ENCODE measurements at regions not wholly inside any gene's neighbourhood (a gene's known extent, or its start where the extent isn't known, plus 50 kb on each side); places are given as distances from the start of the nearest gene placed in this dataset.

GRCh38 chr2:138390316-138390945 lies 111.1 kb upstream of the SPOPL start:
- ChIA-PET POLR2A (no interaction called here), CTCF (no interaction called here)
- FAIRE-seq (no peak), DNase-seq (ENCODE audit: low read depth in 1 of 2, low spot score in 1 of 2) (no peak), ATAC-seq (no peak)
- no peak overlapping the region for H3K4me3 ChIP-seq
- H3K4me2 ChIP-seq, result no peak overlapping the region
- H3K9me3 ChIP-seq, result no peaks in the 10 kb centered on the region
- H3K4me1 ChIP-seq, result peaks cover 1% of the 10 kb centered on the region; the same call in 1 of the 3 replicates
- no peak overlapping the region for H3K27ac ChIP-seq
- WGBS (ENCODE audit: missing lambda C conversion rate), result 95% methylated on average over 7 of the region's 7 CpGs
- TF ChIP-seq JUNB (IDR thresholded peaks at IDR 0.05), result no peak
- no peak for TF ChIP-seq PHF8 (IDR thresholded peaks at IDR 0.05; ENCODE audit: borderline replicate concordance, low read depth)
- TF ChIP-seq EP300 (IDR thresholded peaks at IDR 0.05), result no peak
- no peak for TF ChIP-seq FOSB (CRISPR knock-in tag; IDR thresholded peaks at IDR 0.05)
- no peak for TF ChIP-seq RAD21 (conservative IDR thresholded peaks at IDR 0.05 in 1 of 2, IDR thresholded peaks at IDR 0.05 in 1 of 2)
- no peak for TF ChIP-seq FOSL2 (IDR thresholded peaks at IDR 0.05)
- no peak for TF ChIP-seq FOSL2 (CRISPR knock-in tag; IDR thresholded peaks at IDR 0.05)
- TF ChIP-seq HES2 (IDR thresholded peaks at IDR 0.05), result no peak
- TF ChIP-seq TFCP2L1 (CRISPR knock-in tag; IDR thresholded peaks at IDR 0.05), result no peak
- TF ChIP-seq CHD4 (IDR thresholded peaks at IDR 0.05; ENCODE audit: borderline replicate concordance), result no peak
- TF ChIP-seq NR3C1 (IDR thresholded peaks at IDR 0.05), result no peak
- TF ChIP-seq EHMT2 (IDR thresholded peaks at IDR 0.05; ENCODE audit: low read depth), result no peak
- TF ChIP-seq, protein P1, sequence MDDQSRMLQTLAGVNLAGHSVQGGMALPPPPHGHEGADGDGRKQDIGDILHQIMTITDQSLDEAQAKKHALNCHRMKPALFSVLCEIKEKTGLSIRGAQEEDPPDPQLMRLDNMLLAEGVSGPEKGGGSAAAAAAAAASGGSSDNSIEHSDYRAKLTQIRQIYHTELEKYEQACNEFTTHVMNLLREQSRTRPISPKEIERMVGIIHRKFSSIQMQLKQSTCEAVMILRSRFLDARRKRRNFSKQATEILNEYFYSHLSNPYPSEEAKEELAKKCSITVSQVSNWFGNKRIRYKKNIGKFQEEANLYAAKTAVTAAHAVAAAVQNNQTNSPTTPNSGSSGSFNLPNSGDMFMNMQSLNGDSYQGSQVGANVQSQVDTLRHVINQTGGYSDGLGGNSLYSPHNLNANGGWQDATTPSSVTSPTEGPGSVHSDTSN (IDR thresholded peaks at IDR 0.05), result no peak
- no peak for TF ChIP-seq ZFP36 (IDR thresholded peaks at IDR 0.05; ENCODE audit: borderline replicate concordance, partially characterized antibody)
- no peak for TF ChIP-seq RNF2 (IDR thresholded peaks at IDR 0.05; ENCODE audit: borderline replicate concordance, low read depth)
- no peak for TF ChIP-seq HOXB5 (CRISPR knock-in tag; IDR thresholded peaks at IDR 0.05)
- TF ChIP-seq POLR2AphosphoS2 (conservative IDR thresholded peaks at IDR 0.05; ENCODE audit: low read length), result no peak
- no peak for TF ChIP-seq RFX5 (IDR thresholded peaks at IDR 0.05)
- no peak for TF ChIP-seq MYC (IDR thresholded peaks at IDR 0.05; ENCODE audit: borderline replicate concordance, low read length)

- H3K4me1 ChIP-seq, result peaks cover 14% of the 10 kb centered on the region
- H3K4me2 ChIP-seq, result no peak overlapping the region
- DNase-seq (ENCODE audit: low read depth in 1 of 2, low spot score in 1 of 2) (no peak), ATAC-seq (no peak), FAIRE-seq (no peak)
- no peaks in the 10 kb centered on the region for H3K9me3 ChIP-seq
- ChIA-PET CTCF (no interaction called here), POLR2A (no interaction called here)
- no peak for TF ChIP-seq ZFP36 (IDR thresholded peaks at IDR 0.05; ENCODE audit: borderline replicate concordance, partially characterized antibody)
- no peak overlapping the region for H3K27ac ChIP-seq
- H3K4me3 ChIP-seq, result no peak overlapping the region
- 74% methylated on average over 5 of the region's 5 CpGs for WGBS (ENCODE audit: missing lambda C conversion rate)
Observed at GRCh38 chr2:138391946-138392345, 109.6 kb upstream of the SPOPL start.

DNA sequence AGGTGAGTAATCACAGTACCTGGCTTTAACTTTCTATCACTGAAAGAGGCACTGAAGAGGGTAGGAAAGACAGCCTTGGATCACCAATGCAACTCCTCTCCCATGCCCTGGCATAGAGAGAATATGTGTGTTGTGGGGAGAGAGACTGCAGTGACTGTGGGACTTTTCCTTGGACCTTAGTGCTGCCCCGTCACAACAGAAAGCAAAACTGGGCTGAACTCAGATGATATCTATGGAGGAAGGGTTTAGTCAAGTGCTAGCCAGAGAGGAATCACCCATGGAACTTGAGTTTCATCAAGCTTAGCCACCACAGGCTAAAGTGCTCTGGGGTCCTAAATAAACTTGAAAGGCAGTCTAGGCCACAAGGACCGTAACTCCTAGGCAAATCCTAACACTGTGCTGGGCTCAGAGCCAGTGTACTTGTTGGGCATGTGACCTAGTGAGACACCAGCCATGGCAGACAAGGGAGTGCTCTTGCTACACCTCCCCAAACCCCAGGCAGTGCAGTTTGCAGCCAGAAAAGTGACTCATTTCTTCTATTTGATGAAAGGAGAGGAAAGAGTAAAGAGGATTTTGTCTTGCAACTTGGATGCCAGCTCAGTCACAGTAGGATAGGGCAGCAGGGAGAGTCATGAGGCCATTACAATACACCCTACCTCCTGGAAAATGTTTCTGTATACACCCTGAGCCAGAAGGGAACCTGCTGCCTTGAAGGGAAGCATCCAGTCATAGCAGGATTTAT lies 105.8 kb upstream of the SPOPL start:
- peak in 1 of 2 experiments; percentile 41 for DNase-seq (ENCODE audit: low read depth in 1 of 2, low spot score in 1 of 2)
- Histone ChIP-seq H3K27ac (peak overlapping the region; percentile 69 to 76), H3K9me3 (no peaks in the 10 kb centered on the region; the same call in 2 of the 3 replicates), H3K4me2 (peak overlapping the region; percentile 53), H3K4me1 (peaks cover 14% of the 10 kb centered on the region), H3K4me3 (no peak overlapping the region)
- ATAC-seq, result peak; percentile 78 to 96
- FAIRE-seq, result no peak
- peak; percentile 54 for TF ChIP-seq USF2 (IDR thresholded peaks at IDR 0.05)
- no peak; a peak in 1 of 5 replicates for TF ChIP-seq EP300 (IDR thresholded peaks at IDR 0.05)
- TF ChIP-seq HDAC2 (IDR thresholded peaks at IDR 0.05), result no peak
- peak; percentile 57 for TF ChIP-seq JUNB (IDR thresholded peaks at IDR 0.05)
- 52% methylated on average over 2 of the region's 2 CpGs for WGBS (ENCODE audit: missing lambda C conversion rate)
- ChIA-PET CTCF (no interaction called here), POLR2A (no interaction called here)

All from A549 (cell line).